ENCODE measurements at regions not wholly inside any gene's neighbourhood (a gene's known extent, or its start where the extent isn't known, plus 50 kb on each side); places are given as distances from the start of the nearest gene placed in this dataset.
"Not testable (repeated sequence)": the region's sequence is repeated elsewhere in the genome, so short reads cannot be mapped to it uniquely, and the experiment has no call there.

GRCh38 chr4:100340512-100341485, 150.5 kb upstream of the DDIT4L start:
- 90% methylated on average over 4 of the region's 4 CpGs for WGBS
- H3K4me3 ChIP-seq (ENCODE audit: low read length in 2 of 2) = no peak overlapping the region

GRCh38 chr4:100339870-100340269, 149.6 kb upstream of the DDIT4L start:
- no peaks in the 10 kb centered on the region for H3K9me3 ChIP-seq (ENCODE audit: control insufficient read depth in 2 of 2, insufficient read depth in 1 of 2, low read length in 1 of 2)
- H3K27ac ChIP-seq (ENCODE audit: low read depth in 1 of 2, low read length in 1 of 2) = no peak overlapping the region
- no peak for DNase-seq (ENCODE audit: low read depth in 6 of 9, low spot score in 9 of 9)
- WGBS = 92% methylated on average over 4 of the region's 4 CpGs
- no peaks in the 10 kb centered on the region for H3K27me3 ChIP-seq (ENCODE audit: control insufficient read depth in 2 of 2, insufficient read depth in 1 of 2, low read length in 1 of 2)
- no peaks in the 10 kb centered on the region for H3K4me1 ChIP-seq (ENCODE audit: control insufficient read depth in 2 of 2, insufficient read depth in 2 of 2, low read length in 2 of 2)
- H3K4me3 ChIP-seq (ENCODE audit: low read length in 2 of 2) = no peak overlapping the region
- no peaks in the 10 kb centered on the region for H3K36me3 ChIP-seq (ENCODE audit: control insufficient read depth in 2 of 2, insufficient read depth in 2 of 2, low read length in 1 of 2)

More at GRCh38 chr4:100340512-100341485, 150.5 kb upstream of the DDIT4L start:
- DNase-seq (ENCODE audit: low read depth in 6 of 9, low spot score in 9 of 9) = no peak
- H3K27ac ChIP-seq (ENCODE audit: low read depth in 1 of 2, low read length in 1 of 2) = no peak overlapping the region
- H3K4me1 ChIP-seq (ENCODE audit: control insufficient read depth in 2 of 2, insufficient read depth in 2 of 2, low read length in 2 of 2) = no peaks in the 10 kb centered on the region
- no peaks in the 10 kb centered on the region for H3K9me3 ChIP-seq (ENCODE audit: control insufficient read depth in 2 of 2, insufficient read depth in 1 of 2, low read length in 1 of 2)
- no peaks in the 10 kb centered on the region for H3K36me3 ChIP-seq (ENCODE audit: control insufficient read depth in 2 of 2, insufficient read depth in 2 of 2, low read length in 1 of 2)
- no peaks in the 10 kb centered on the region for H3K27me3 ChIP-seq (ENCODE audit: control insufficient read depth in 2 of 2, insufficient read depth in 1 of 2, low read length in 1 of 2)

- not testable (repeated sequence) for DNase-seq (ENCODE audit: low read depth in 6 of 9, low spot score in 9 of 9); H3K4me1 ChIP-seq (ENCODE audit: control insufficient read depth in 2 of 2, insufficient read depth in 2 of 2, low read length in 2 of 2); H3K36me3 ChIP-seq (ENCODE audit: control insufficient read depth in 2 of 2, insufficient read depth in 2 of 2, low read length in 1 of 2); H3K4me3 ChIP-seq (ENCODE audit: low read length in 2 of 2); H3K27ac ChIP-seq (ENCODE audit: low read depth in 1 of 2, low read length in 1 of 2); H3K27me3 ChIP-seq (ENCODE audit: control insufficient read depth in 2 of 2, insufficient read depth in 1 of 2, low read length in 1 of 2)
- WGBS = 96% methylated on average over 2 of the region's 2 CpGs
- peaks cover 0 to 17% of the 10 kb centered on the region in 2 donors for H3K9me3 ChIP-seq (ENCODE audit: control insufficient read depth in 2 of 2, insufficient read depth in 1 of 2, low read length in 1 of 2)
These were observed 143.2 kb upstream of the DDIT4L start for GRCh38 chr4:100333491-100333890.

GRCh38 chr4:100317032-100317864, 127.0 kb upstream of the DDIT4L start:
- Histone ChIP-seq H3K4me3 (ENCODE audit: low read length in 2 of 2) (no peak overlapping the region), H3K27ac (ENCODE audit: low read depth in 1 of 2, low read length in 1 of 2) (no peak overlapping the region)

GRCh38 chr4:100314057-100314456, 123.8 kb upstream of the DDIT4L start:
- H3K27ac ChIP-seq (ENCODE audit: low read depth in 1 of 2, low read length in 1 of 2) = no peak overlapping the region
- WGBS = 96% methylated on average over 2 of the region's 2 CpGs
- no peaks in the 10 kb centered on the region for H3K36me3 ChIP-seq (ENCODE audit: control insufficient read depth in 2 of 2, insufficient read depth in 2 of 2, low read length in 1 of 2)
- no peak overlapping the region for H3K4me3 ChIP-seq (ENCODE audit: low read length in 2 of 2)
- no peak for DNase-seq (ENCODE audit: low read depth in 6 of 9, low spot score in 9 of 9)
- no peaks in the 10 kb centered on the region for H3K4me1 ChIP-seq (ENCODE audit: control insufficient read depth in 2 of 2, insufficient read depth in 2 of 2, low read length in 2 of 2)
- H3K9me3 ChIP-seq (ENCODE audit: control insufficient read depth in 2 of 2, insufficient read depth in 1 of 2, low read length in 1 of 2) = no peaks in the 10 kb centered on the region
- no peaks in the 10 kb centered on the region for H3K27me3 ChIP-seq (ENCODE audit: control insufficient read depth in 2 of 2, insufficient read depth in 1 of 2, low read length in 1 of 2)

More at GRCh38 chr4:100317032-100317864, 127.0 kb upstream of the DDIT4L start:
- no peaks in the 10 kb centered on the region for H3K27me3 ChIP-seq (ENCODE audit: control insufficient read depth in 2 of 2, insufficient read depth in 1 of 2, low read length in 1 of 2)
- DNase-seq (ENCODE audit: low read depth in 6 of 9, low spot score in 9 of 9) = no peak
- no peaks in the 10 kb centered on the region for H3K9me3 ChIP-seq (ENCODE audit: control insufficient read depth in 2 of 2, insufficient read depth in 1 of 2, low read length in 1 of 2)
- 81% methylated on average over 7 of the region's 7 CpGs for WGBS
- H3K4me1 ChIP-seq (ENCODE audit: control insufficient read depth in 2 of 2, insufficient read depth in 2 of 2, low read length in 2 of 2) = no peaks in the 10 kb centered on the region
- H3K36me3 ChIP-seq (ENCODE audit: control insufficient read depth in 2 of 2, insufficient read depth in 2 of 2, low read length in 1 of 2) = no peaks in the 10 kb centered on the region

- DNase-seq (ENCODE audit: low read depth in 6 of 9, low spot score in 9 of 9) = no peak
- Histone ChIP-seq H3K9me3 (ENCODE audit: control insufficient read depth in 2 of 2, insufficient read depth in 1 of 2, low read length in 1 of 2) (no peaks in the 10 kb centered on the region), H3K4me3 (ENCODE audit: low read length in 2 of 2) (no peak overlapping the region), H3K27me3 (ENCODE audit: control insufficient read depth in 2 of 2, insufficient read depth in 1 of 2, low read length in 1 of 2) (no peaks in the 10 kb centered on the region), H3K27ac (ENCODE audit: low read depth in 1 of 2, low read length in 1 of 2) (no peak overlapping the region), H3K4me1 (ENCODE audit: control insufficient read depth in 2 of 2, insufficient read depth in 2 of 2, low read length in 2 of 2) (no peaks in the 10 kb centered on the region), H3K36me3 (ENCODE audit: control insufficient read depth in 2 of 2, insufficient read depth in 2 of 2, low read length in 1 of 2) (no peaks in the 10 kb centered on the region)
- WGBS = 76% methylated on average over 2 of the region's 2 CpGs
These were observed 122.5 kb upstream of the DDIT4L start for GRCh38 chr4:100312615-100313350.

GRCh38 chr4:100311181-100311580, 120.9 kb upstream of the DDIT4L start:
- no peak overlapping the region for H3K27ac ChIP-seq (ENCODE audit: low read depth in 1 of 2, low read length in 1 of 2)
- H3K4me1 ChIP-seq (ENCODE audit: control insufficient read depth in 2 of 2, insufficient read depth in 2 of 2, low read length in 2 of 2) = no peaks in the 10 kb centered on the region
- 91% methylated on average over 3 of the region's 3 CpGs for WGBS
- no peak overlapping the region for H3K4me3 ChIP-seq (ENCODE audit: low read length in 2 of 2)
- DNase-seq (ENCODE audit: low read depth in 6 of 9, low spot score in 9 of 9) = no peak
- no peaks in the 10 kb centered on the region for H3K36me3 ChIP-seq (ENCODE audit: control insufficient read depth in 2 of 2, insufficient read depth in 2 of 2, low read length in 1 of 2)
- H3K9me3 ChIP-seq (ENCODE audit: control insufficient read depth in 2 of 2, insufficient read depth in 1 of 2, low read length in 1 of 2) = no peaks in the 10 kb centered on the region
- H3K27me3 ChIP-seq (ENCODE audit: control insufficient read depth in 2 of 2, insufficient read depth in 1 of 2, low read length in 1 of 2) = no peaks in the 10 kb centered on the region

- H3K27ac ChIP-seq (ENCODE audit: low read depth in 1 of 2, low read length in 1 of 2) = no peak overlapping the region
- H3K4me3 ChIP-seq (ENCODE audit: low read length in 2 of 2) = no peak overlapping the region
- DNase-seq (ENCODE audit: low read depth in 6 of 9, low spot score in 9 of 9) = no peak
- no peaks in the 10 kb centered on the region for H3K27me3 ChIP-seq (ENCODE audit: control insufficient read depth in 2 of 2, insufficient read depth in 1 of 2, low read length in 1 of 2)
- H3K4me1 ChIP-seq (ENCODE audit: control insufficient read depth in 2 of 2, insufficient read depth in 2 of 2, low read length in 2 of 2) = no peaks in the 10 kb centered on the region
- no peaks in the 10 kb centered on the region for H3K9me3 ChIP-seq (ENCODE audit: control insufficient read depth in 2 of 2, insufficient read depth in 1 of 2, low read length in 1 of 2)
- no peaks in the 10 kb centered on the region for H3K36me3 ChIP-seq (ENCODE audit: control insufficient read depth in 2 of 2, insufficient read depth in 2 of 2, low read length in 1 of 2)
These were observed 115.8 kb upstream of the DDIT4L start for GRCh38 chr4:100306018-100306417.

Data from thymus (tissue), 11 donors.